ENCODE measurements at regions not wholly inside any gene's neighbourhood (a gene's known extent, or its start where the extent isn't known, plus 50 kb on each side); places are given as distances from the start of the nearest gene placed in this dataset.
"Not testable (repeated sequence)": the region's sequence is repeated elsewhere in the genome, so short reads cannot be mapped to it uniquely, and the experiment has no call there.

DNA sequence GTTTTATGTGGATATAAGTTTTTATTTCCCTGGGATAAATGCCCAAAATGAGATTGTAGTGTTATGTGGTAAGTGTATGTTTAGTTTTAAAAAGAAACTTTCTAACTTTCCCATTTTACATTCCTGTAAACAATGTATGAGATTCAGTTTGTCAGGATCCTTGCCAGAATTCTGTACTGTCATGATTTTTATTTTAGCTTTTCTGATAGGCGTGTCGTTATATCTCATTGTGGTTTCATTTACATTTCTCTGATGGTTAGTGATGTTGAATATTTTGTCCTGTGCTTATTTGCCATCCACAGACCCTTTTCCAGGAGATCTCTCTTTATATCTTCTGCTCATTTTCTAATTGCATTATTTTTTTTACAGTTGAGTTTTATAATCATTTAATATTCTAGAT, 245.6 kb upstream of the CDH2 start:
- intact Hi-C loops (cut with DNase I, micrococcal nuclease), result no loop called here

DNA sequence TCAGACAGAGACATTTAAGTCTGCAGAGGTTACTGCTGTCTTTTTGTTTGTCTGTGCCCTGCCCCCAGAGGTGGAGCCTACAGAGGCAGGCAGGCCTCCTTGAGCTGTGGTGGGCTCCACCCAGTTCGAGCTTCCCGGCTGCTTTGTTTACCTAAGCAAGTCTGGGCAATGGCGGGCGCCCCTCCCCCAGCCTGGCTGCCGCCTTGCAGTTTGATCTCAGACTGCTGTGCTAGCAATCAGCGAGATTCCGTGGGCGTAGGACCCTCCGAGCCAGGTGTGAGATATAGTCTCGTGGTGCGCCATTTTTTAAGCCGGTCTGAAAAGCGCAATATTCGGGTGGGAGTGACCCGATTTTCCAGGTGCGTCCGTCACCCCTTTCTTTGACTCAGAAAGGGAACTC, 245.0 kb upstream of the CDH2 start:
- H3K4me1 ChIP-seq (ENCODE audit: low read depth); H3K4me3 ChIP-seq; ATAC-seq; DNase-seq; intact Hi-C loops (cut with DNase I, micrococcal nuclease); H3K36me3 ChIP-seq (ENCODE audit: low read depth): not testable (repeated sequence)
- peaks cover 21% of the 10 kb centered on the region for H3K9me3 ChIP-seq

More for the DNA sequence above, 245.6 kb upstream of the CDH2 start:
- H3K4me3 ChIP-seq, result no peak overlapping the region
- TF ChIP-seq, protein P1, sequence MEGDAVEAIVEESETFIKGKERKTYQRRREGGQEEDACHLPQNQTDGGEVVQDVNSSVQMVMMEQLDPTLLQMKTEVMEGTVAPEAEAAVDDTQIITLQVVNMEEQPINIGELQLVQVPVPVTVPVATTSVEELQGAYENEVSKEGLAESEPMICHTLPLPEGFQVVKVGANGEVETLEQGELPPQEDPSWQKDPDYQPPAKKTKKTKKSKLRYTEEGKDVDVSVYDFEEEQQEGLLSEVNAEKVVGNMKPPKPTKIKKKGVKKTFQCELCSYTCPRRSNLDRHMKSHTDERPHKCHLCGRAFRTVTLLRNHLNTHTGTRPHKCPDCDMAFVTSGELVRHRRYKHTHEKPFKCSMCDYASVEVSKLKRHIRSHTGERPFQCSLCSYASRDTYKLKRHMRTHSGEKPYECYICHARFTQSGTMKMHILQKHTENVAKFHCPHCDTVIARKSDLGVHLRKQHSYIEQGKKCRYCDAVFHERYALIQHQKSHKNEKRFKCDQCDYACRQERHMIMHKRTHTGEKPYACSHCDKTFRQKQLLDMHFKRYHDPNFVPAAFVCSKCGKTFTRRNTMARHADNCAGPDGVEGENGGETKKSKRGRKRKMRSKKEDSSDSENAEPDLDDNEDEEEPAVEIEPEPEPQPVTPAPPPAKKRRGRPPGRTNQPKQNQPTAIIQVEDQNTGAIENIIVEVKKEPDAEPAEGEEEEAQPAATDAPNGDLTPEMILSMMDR (IDR thresholded peaks at IDR 0.05), result no peak
- DNase-seq (no peak), ATAC-seq (no peak)
- no peaks in the 10 kb centered on the region for H3K4me1 ChIP-seq (ENCODE audit: low read depth)
- H3K9me3 ChIP-seq, result peaks cover 23% of the 10 kb centered on the region
- no peaks in the 10 kb centered on the region for H3K36me3 ChIP-seq (ENCODE audit: low read depth)

DNA sequence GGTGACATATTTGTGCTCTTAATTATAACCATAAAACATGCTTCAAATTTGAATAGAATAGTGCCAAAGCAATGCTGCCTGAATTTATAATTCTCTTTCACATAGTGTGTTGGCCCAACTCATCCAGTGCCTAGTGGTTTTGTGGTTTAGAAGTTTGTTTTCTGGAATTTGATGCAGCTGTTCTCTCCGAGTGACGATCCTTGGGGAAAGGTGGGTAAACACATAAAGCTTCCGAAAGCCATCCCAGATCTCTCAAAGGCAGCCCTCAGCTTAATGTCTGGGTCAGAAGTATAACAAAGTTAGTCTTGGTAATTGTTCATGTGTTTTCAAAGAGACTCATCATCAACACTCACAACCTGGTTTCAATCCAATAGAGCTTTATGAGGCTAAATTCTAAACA, 235.6 kb upstream of the CDH2 start:
- TF ChIP-seq, protein P1 (IDR thresholded peaks at IDR 0.05), result no peak
- DNase-seq (no peak), ATAC-seq (no peak)
- intact Hi-C loops (cut with DNase I, micrococcal nuclease), result no loop called here
- H3K4me1 ChIP-seq (ENCODE audit: low read depth), result no peaks in the 10 kb centered on the region
- peaks cover 23% of the 10 kb centered on the region for H3K9me3 ChIP-seq
- no peaks in the 10 kb centered on the region for H3K36me3 ChIP-seq (ENCODE audit: low read depth)
- H3K4me3 ChIP-seq, result no peak overlapping the region

DNA sequence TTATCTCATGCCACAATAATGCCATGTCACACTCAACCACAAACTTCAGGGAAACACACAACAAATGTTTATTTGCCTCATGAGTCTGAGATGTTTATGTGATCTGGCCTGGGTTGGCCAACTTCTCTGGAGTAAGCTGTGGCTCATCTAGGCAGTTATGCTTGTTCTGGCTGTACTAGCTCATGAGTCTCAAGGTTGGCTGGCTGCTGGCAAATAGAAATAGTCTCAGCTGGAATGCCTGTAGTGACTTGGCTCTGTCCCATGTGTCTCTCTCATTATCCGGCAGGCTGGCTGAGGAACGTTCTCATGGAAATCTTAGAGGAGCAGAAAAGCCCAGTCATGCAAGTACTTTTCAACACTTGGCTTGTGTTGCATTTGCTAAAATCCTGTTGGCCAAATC, 234.9 kb upstream of the CDH2 start:
- intact Hi-C loops (cut with DNase I, micrococcal nuclease), result no loop called here
- H3K9me3 ChIP-seq, result peaks cover 25% of the 10 kb centered on the region
- TF ChIP-seq, protein P1 (IDR thresholded peaks at IDR 0.05), result no peak
- ATAC-seq (no peak), DNase-seq (no peak)
- no peaks in the 10 kb centered on the region for H3K4me1 ChIP-seq (ENCODE audit: low read depth)
- H3K4me3 ChIP-seq, result no peak overlapping the region
- H3K36me3 ChIP-seq (ENCODE audit: low read depth), result no peaks in the 10 kb centered on the region

DNA sequence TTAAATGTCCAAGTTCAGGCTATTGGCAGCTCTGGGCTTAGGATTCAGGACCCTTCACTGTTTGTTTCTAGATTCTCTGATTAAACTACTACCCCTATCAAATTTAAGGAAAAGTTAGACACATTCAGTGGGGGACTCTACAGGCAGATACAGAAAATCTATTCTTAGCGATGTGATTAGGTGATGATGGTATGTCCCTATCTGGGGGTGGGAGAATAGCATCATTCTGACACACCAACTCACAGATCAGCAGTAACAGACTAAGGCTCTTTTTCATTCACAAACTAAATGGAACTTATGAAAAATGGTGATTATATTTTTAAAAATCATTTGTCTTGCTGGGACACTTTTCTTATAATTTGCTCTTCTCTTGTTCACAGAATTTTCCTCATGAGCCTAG, 232.9 kb upstream of the CDH2 start:
- no peak for DNase-seq
- H3K9me3 ChIP-seq, result peaks cover 27% of the 10 kb centered on the region
- intact Hi-C loops (cut with DNase I, micrococcal nuclease), result no loop called here
- TF ChIP-seq, protein P1 (IDR thresholded peaks at IDR 0.05), result no peak
- no peak for ATAC-seq
- H3K36me3 ChIP-seq (ENCODE audit: low read depth), result no peaks in the 10 kb centered on the region
- no peak overlapping the region for H3K4me3 ChIP-seq
- H3K4me1 ChIP-seq (ENCODE audit: low read depth), result no peaks in the 10 kb centered on the region

DNA sequence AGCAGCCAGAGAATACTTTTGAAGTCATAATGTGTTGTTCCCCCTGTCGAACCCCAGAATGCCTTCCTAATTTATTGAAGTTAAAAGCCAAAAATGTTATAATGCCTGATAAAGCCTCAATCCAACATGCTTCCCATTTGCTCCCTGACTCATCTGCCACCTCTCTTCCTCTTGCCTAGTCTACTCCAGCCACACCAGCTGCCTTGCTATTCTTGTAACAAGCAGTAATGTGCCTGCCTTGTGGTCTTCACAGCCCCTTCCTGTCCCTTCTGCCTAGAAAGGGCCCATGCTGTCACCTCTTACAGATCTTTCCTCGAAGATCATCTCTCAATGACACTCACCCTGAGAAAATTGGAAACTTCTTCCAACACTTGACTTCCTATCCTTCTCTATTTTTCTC, 231.6 kb upstream of the CDH2 start:
- no peak overlapping the region for H3K4me3 ChIP-seq
- no peak for ATAC-seq
- H3K4me1 ChIP-seq (ENCODE audit: low read depth), result no peaks in the 10 kb centered on the region
- TF ChIP-seq, protein P1 (IDR thresholded peaks at IDR 0.05), result no peak
- peaks cover 22% of the 10 kb centered on the region for H3K9me3 ChIP-seq
- DNase-seq, result no peak
- no peaks in the 10 kb centered on the region for H3K36me3 ChIP-seq (ENCODE audit: low read depth)
- intact Hi-C loops (cut with DNase I, micrococcal nuclease), result no loop called here

Data from mucosa of descending colon (tissue), 3 donors.